Right atrium auricular region (tissue), 2 donors: ENCODE measurements at regions not wholly inside any gene's neighbourhood (a gene's known extent, or its start where the extent isn't known, plus 50 kb on each side); places are given as distances from the start of the nearest gene placed in this dataset.

ENCODE experiments used
- DNase-seq: peaks from one replicate; pipeline ENCODE4 v3.0.0-alpha.2; 2019; ENCODE audit warnings: low spot score
- H3K27ac ChIP-seq, 2 donors: fragments of 200-600 bp; sonication (generic); 1 replicate in 1 of 2; 2 replicates in 1 of 2; pipeline ENCODE4 v1.5.1; 2016 to 2019
- H3K27me3 ChIP-seq, 2 donors: fragments of 200-600 bp; sonication (generic); one replicate each; pipeline versions ENCODE4 v1.5.1 to v1.6.0; 2017 to 2019
- H3K36me3 ChIP-seq: fragments of 200-600 bp; sonication (generic); one replicate; pipeline ENCODE4 v1.5.1; 2016
- H3K4me1 ChIP-seq, 2 donors: fragments of 200-600 bp; sonication (generic); one replicate each; pipeline versions ENCODE4 v1.5.1 to v1.6.0; 2017 to 2019
- H3K4me3 ChIP-seq, 2 donors: fragments of 200-600 bp; sonication (generic); 1 replicate in 1 of 2; 2 replicates in 1 of 2; pipeline ENCODE4 v1.5.1; 2017 to 2019; ENCODE audit warnings: mild to moderate bottlenecking in 1 of 2, moderate library complexity in 1 of 2
- H3K9me3 ChIP-seq, 2 donors: fragments of 200-600 bp; sonication (generic); one replicate each; pipeline ENCODE4 v1.5.1; 2019
- CTCF ChIP-seq, 2 donors: fragments of 200-600 bp; sonication (generic); IDR thresholded peaks; one replicate each; pipeline ENCODE4 v1.5.1; 2019; ENCODE audit warnings: antibody characterized with exemption in 2 of 2

GRCh38 chr16:35873472-35873871 is 2414.1 kb downstream of the TP53TG3F start:
- Histone ChIP-seq H3K27me3 (no peaks in the 10 kb centered on the region), H3K27ac (no peak overlapping the region), H3K4me1 (no peaks in the 10 kb centered on the region), H3K4me3 (no peak overlapping the region), H3K36me3 (no peaks in the 10 kb centered on the region), H3K9me3 (no peaks in the 10 kb centered on the region)
- no peak for TF ChIP-seq CTCF (IDR thresholded peaks at IDR 0.05)
- no peak for DNase-seq

- Histone ChIP-seq H3K27me3 (no peaks in the 10 kb centered on the region), H3K27ac (no peak overlapping the region), H3K9me3 (no peaks in the 10 kb centered on the region), H3K36me3 (no peaks in the 10 kb centered on the region), H3K4me3 (no peak overlapping the region), H3K4me1 (no peaks in the 10 kb centered on the region)
- no peak for DNase-seq
- TF ChIP-seq CTCF (IDR thresholded peaks at IDR 0.05): no peak
Observed at GRCh38 chr16:35881654-35882053, 2422.2 kb downstream of the TP53TG3F start.

- no peak overlapping the region for H3K4me3 ChIP-seq
- no peaks in the 10 kb centered on the region for H3K27me3 ChIP-seq
- no peak for TF ChIP-seq CTCF (IDR thresholded peaks at IDR 0.05)
- no peaks in the 10 kb centered on the region for H3K36me3 ChIP-seq
- no peak for DNase-seq
- no peaks in the 10 kb centered on the region for H3K4me1 ChIP-seq
- no peak overlapping the region for H3K27ac ChIP-seq
- peaks cover 0 to 4% of the 10 kb centered on the region in 2 donors for H3K9me3 ChIP-seq
Observed at GRCh38 chr16:35906440-35906839, 2447.0 kb downstream of the TP53TG3F start.

- peaks cover 0 to 4% of the 10 kb centered on the region in 2 donors for H3K9me3 ChIP-seq
- DNase-seq: no peak
- H3K4me1 ChIP-seq: no peaks in the 10 kb centered on the region
- H3K27me3 ChIP-seq: no peaks in the 10 kb centered on the region
- no peak overlapping the region for H3K4me3 ChIP-seq
- no peak overlapping the region for H3K27ac ChIP-seq
- no peaks in the 10 kb centered on the region for H3K36me3 ChIP-seq
- no peak for TF ChIP-seq CTCF (IDR thresholded peaks at IDR 0.05)
Observed at GRCh38 chr16:35908152-35908551, 2448.7 kb downstream of the TP53TG3F start.

- no peak overlapping the region for H3K27ac ChIP-seq
- no peaks in the 10 kb centered on the region for H3K36me3 ChIP-seq
- H3K9me3 ChIP-seq: peaks cover 0 to 4% of the 10 kb centered on the region in 2 donors
- DNase-seq: no peak
- H3K4me3 ChIP-seq: no peak overlapping the region
- H3K4me1 ChIP-seq: no peaks in the 10 kb centered on the region
- no peaks in the 10 kb centered on the region for H3K27me3 ChIP-seq
- no peak for TF ChIP-seq CTCF (IDR thresholded peaks at IDR 0.05)
Observed at GRCh38 chr16:35908942-35909341, 2449.5 kb downstream of the TP53TG3F start.

- no peak for TF ChIP-seq CTCF (IDR thresholded peaks at IDR 0.05)
- DNase-seq: no peak
- Histone ChIP-seq H3K4me3 (no peak overlapping the region), H3K27ac (no peak overlapping the region), H3K36me3 (no peaks in the 10 kb centered on the region), H3K27me3 (no peaks in the 10 kb centered on the region), H3K9me3 (peaks cover 0 to 4% of the 10 kb centered on the region in 2 donors), H3K4me1 (no peaks in the 10 kb centered on the region)
Observed at GRCh38 chr16:35909351-35909954, 2450.0 kb downstream of the TP53TG3F start.
